Upper lobe of left lung (tissue), 4 donors: ENCODE measurements at regions not wholly inside any gene's neighbourhood (a gene's known extent, or its start where the extent isn't known, plus 50 kb on each side); places are given as distances from the start of the nearest gene placed in this dataset.

ENCODE experiments used
- POLR2A ChIP-seq, 4 donors: fragments of 450-650 bp; IDR thresholded peaks; one replicate each; pipeline ENCODE4 v1.5.1; 2016 to 2017; ENCODE audit warnings: antibody characterized with exemption in 4 of 4, mild to moderate bottlenecking in 2 of 4
- POLR2AphosphoS5 ChIP-seq, 2 donors: sonication (generic); formaldehyde crosslinking; IDR thresholded peaks; one replicate each; pipeline ENCODE4 v1.5.1; 2017; ENCODE audit warnings: antibody characterized with exemption in 2 of 2
- TF ChIP-seq, protein P1 (sequence below), 6 experiments: fragments of 450-650 bp in 4 of 6; fragments of 200-600 bp in 2 of 6; sonication (generic) in 2 of 6; IDR thresholded peaks; one replicate each; pipeline ENCODE4 v1.5.1; 2016 to 2019; ENCODE audit warnings: antibody characterized with exemption in 6 of 6

DNA sequence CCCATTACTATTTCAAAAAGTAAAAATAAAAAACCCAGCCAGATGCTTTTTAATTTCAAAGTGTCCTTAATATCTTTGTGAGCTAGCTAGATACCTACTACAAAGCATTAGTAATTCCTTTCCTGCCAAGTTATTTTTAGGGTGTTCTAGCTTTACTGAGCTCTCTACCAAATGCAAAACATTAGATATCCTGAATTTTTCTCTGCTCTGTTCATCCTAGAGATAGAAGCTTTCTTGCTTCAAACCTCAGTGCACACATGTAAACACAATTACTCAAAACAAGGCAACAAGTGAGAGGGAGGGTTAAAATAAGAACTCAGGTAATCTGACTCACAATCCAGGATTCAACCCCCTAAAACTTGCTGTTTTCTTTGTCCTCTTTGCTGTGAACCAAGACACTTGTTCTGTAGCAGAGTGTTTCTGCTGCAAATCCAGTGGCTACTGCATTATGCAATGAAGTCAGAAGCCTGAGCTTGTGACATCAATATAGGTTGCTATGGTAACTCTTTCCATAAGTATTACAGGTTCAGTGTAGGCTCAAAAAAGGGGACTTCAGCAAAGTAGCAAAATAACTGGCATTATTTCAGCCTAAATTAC, 72.6 kb upstream of the STXBP5 start:
- TF ChIP-seq POLR2AphosphoS5 (IDR thresholded peaks at IDR 0.05) = no peak
- TF ChIP-seq, protein P1, sequence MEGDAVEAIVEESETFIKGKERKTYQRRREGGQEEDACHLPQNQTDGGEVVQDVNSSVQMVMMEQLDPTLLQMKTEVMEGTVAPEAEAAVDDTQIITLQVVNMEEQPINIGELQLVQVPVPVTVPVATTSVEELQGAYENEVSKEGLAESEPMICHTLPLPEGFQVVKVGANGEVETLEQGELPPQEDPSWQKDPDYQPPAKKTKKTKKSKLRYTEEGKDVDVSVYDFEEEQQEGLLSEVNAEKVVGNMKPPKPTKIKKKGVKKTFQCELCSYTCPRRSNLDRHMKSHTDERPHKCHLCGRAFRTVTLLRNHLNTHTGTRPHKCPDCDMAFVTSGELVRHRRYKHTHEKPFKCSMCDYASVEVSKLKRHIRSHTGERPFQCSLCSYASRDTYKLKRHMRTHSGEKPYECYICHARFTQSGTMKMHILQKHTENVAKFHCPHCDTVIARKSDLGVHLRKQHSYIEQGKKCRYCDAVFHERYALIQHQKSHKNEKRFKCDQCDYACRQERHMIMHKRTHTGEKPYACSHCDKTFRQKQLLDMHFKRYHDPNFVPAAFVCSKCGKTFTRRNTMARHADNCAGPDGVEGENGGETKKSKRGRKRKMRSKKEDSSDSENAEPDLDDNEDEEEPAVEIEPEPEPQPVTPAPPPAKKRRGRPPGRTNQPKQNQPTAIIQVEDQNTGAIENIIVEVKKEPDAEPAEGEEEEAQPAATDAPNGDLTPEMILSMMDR (IDR thresholded peaks at IDR 0.05) = no peak
- no peak for TF ChIP-seq POLR2A (IDR thresholded peaks at IDR 0.05)
